SK-MEL-5 (cell line): ENCODE measurements at regions not wholly inside any gene's neighbourhood (a gene's known extent, or its start where the extent isn't known, plus 50 kb on each side); places are given as distances from the start of the nearest gene placed in this dataset.
A peak's percentile ranks its signal among the peaks of the same experiment; 100 is the strongest.

ENCODE experiments used
- DNase-seq: peaks from one replicate; pipeline ENCODE4 v3.0.0-alpha.2; 2016; ENCODE audit warnings: low read depth, low spot score
- in situ Hi-C: cut with HindIII; loops from 2 replicates; pipeline ENCODE4 v1.10.0; 2016; ENCODE audit warnings: low sequenced_read_pairs, high pct_unique_total_duplicates, low pct_unique_long_range_greater_than_20kb

- in situ Hi-C loops = no loop called here
- DNase-seq = no peak
Observed at GRCh38 chr12:77362509-77363210, 297.3 kb upstream of the E2F7 start.

GRCh38 chr12:77357655-77358054 is 292.3 kb upstream of the E2F7 start:
- no peak for DNase-seq
- in situ Hi-C loops = no loop called here

- no peak for DNase-seq
- in situ Hi-C loops = no loop called here
Observed at GRCh38 chr12:77354766-77355362, 289.5 kb upstream of the E2F7 start.

- DNase-seq = no peak
Observed at GRCh38 chr12:77352946-77353345, 287.6 kb upstream of the E2F7 start.

GRCh38 chr12:77351860-77352259 is 286.5 kb upstream of the E2F7 start:
- in situ Hi-C loops = no loop called here
- peak; percentile 45 for DNase-seq

More at GRCh38 chr12:77352946-77353345, 287.6 kb upstream of the E2F7 start:
- in situ Hi-C loops = no loop called here

GRCh38 chr12:77349689-77350370 is 284.5 kb upstream of the E2F7 start:
- no peak for DNase-seq
- in situ Hi-C loops = no loop called here

GRCh38 chr12:77347017-77347416 is 281.6 kb upstream of the E2F7 start:
- in situ Hi-C loops = no loop called here
- no peak for DNase-seq

- DNase-seq = no peak
- in situ Hi-C loops = no loop called here
Observed at GRCh38 chr12:77345336-77345735, 280.0 kb upstream of the E2F7 start.

GRCh38 chr12:77344651-77345050 is 279.3 kb upstream of the E2F7 start:
- no peak for DNase-seq
- in situ Hi-C loops = no loop called here

- in situ Hi-C loops = no loop called here
- no peak for DNase-seq
Observed at GRCh38 chr12:77343291-77343690, 277.9 kb upstream of the E2F7 start.

- no peak for DNase-seq
- in situ Hi-C loops = no loop called here
Observed at GRCh38 chr12:77342253-77342652, 276.9 kb upstream of the E2F7 start.

GRCh38 chr12:77339610-77340009 is 274.2 kb upstream of the E2F7 start:
- in situ Hi-C loops = no loop called here
- no peak for DNase-seq

GRCh38 chr12:77337362-77337761 is 272.0 kb upstream of the E2F7 start:
- no peak for DNase-seq
- in situ Hi-C loops = no loop called here

GRCh38 chr12:77334806-77335205 is 269.4 kb upstream of the E2F7 start:
- DNase-seq = no peak
- in situ Hi-C loops = no loop called here

- in situ Hi-C loops = no loop called here
- no peak for DNase-seq
Observed at GRCh38 chr12:77328326-77328725, 263.0 kb upstream of the E2F7 start.

- DNase-seq = peak; percentile 40
- in situ Hi-C loops = no loop called here
Observed at GRCh38 chr12:77325511-77326236, 260.3 kb upstream of the E2F7 start.

- peak; percentile 85 for DNase-seq
- in situ Hi-C loops = no loop called here
Observed at GRCh38 chr12:77324763-77325468, 259.5 kb upstream of the E2F7 start.

- no peak for DNase-seq
- in situ Hi-C loops = no loop called here
Observed at GRCh38 chr12:77324416-77324762, 259.0 kb upstream of the E2F7 start.
